ENCODE measurements at regions not wholly inside any gene's neighbourhood (a gene's known extent, or its start where the extent isn't known, plus 50 kb on each side); places are given as distances from the start of the nearest gene placed in this dataset.

GRCh38 chr6:165949324-165949723 lies 218.3 kb downstream of the TBXT start:
- DNase-seq (ENCODE audit: low read depth in 1 of 2, low spot score in 1 of 2), result no peak
- peaks cover 3% of the 10 kb centered on the region for H3K27me3 ChIP-seq (ENCODE audit: insufficient read depth, poor library complexity, severe bottlenecking)
- no peak for TF ChIP-seq GABPA (IDR thresholded peaks at IDR 0.05; ENCODE audit: low read depth)
- no peak for TF ChIP-seq POLR2AphosphoS5 (IDR thresholded peaks at IDR 0.05; ENCODE audit: low read depth)
- no peak for TF ChIP-seq CTCF (IDR thresholded peaks at IDR 0.05; ENCODE audit: insufficient read depth, low read length)
- no peak for TF ChIP-seq REST (IDR thresholded peaks at IDR 0.05; ENCODE audit: insufficient replicate concordance, low read depth)
- no peak for TF ChIP-seq SPI1 (IDR thresholded peaks at IDR 0.05; ENCODE audit: borderline replicate concordance, low read depth)

GRCh38 chr6:165944002-165944466 lies 223.6 kb downstream of the TBXT start:
- Histone ChIP-seq H3K27me3 (ENCODE audit: insufficient read depth, poor library complexity, severe bottlenecking) (peaks cover 3% of the 10 kb centered on the region), H3K4me3 (replicated peaks; ENCODE audit: insufficient read depth, low read length) (no peak overlapping the region), H3K27ac (replicated peaks) (no peak overlapping the region)
- no peak for TF ChIP-seq GABPA (IDR thresholded peaks at IDR 0.05; ENCODE audit: low read depth)
- TF ChIP-seq SPI1 (IDR thresholded peaks at IDR 0.05; ENCODE audit: borderline replicate concordance, low read depth), result no peak
- TF ChIP-seq CTCF (IDR thresholded peaks at IDR 0.05; ENCODE audit: insufficient read depth, low read length), result no peak
- TF ChIP-seq REST (IDR thresholded peaks at IDR 0.05; ENCODE audit: insufficient replicate concordance, low read depth), result no peak
- no peak for TF ChIP-seq POLR2AphosphoS5 (IDR thresholded peaks at IDR 0.05; ENCODE audit: low read depth)
- DNase-seq (ENCODE audit: low read depth in 1 of 2, low spot score in 1 of 2), result no peak

More at GRCh38 chr6:165949324-165949723, 218.3 kb downstream of the TBXT start:
- no peak overlapping the region for H3K4me3 ChIP-seq (replicated peaks; ENCODE audit: insufficient read depth, low read length)
- no peak overlapping the region for H3K27ac ChIP-seq (replicated peaks)

GRCh38 chr6:165941786-165942185 lies 225.9 kb downstream of the TBXT start:
- TF ChIP-seq GABPA (IDR thresholded peaks at IDR 0.05; ENCODE audit: low read depth) (no peak), POLR2AphosphoS5 (IDR thresholded peaks at IDR 0.05; ENCODE audit: low read depth) (no peak), REST (IDR thresholded peaks at IDR 0.05; ENCODE audit: insufficient replicate concordance, low read depth) (no peak), SPI1 (IDR thresholded peaks at IDR 0.05; ENCODE audit: borderline replicate concordance, low read depth) (no peak)
- DNase-seq (ENCODE audit: low read depth in 1 of 2, low spot score in 1 of 2), result no peak
- Histone ChIP-seq H3K4me3 (replicated peaks; ENCODE audit: insufficient read depth, low read length) (no peak overlapping the region), H3K27me3 (ENCODE audit: insufficient read depth, poor library complexity, severe bottlenecking) (no peaks in the 10 kb centered on the region), H3K27ac (replicated peaks) (no peak overlapping the region)

All from HL-60 (cell line).